HEK293 (cell line): ENCODE measurements at regions not wholly inside any gene's neighbourhood (a gene's known extent, or its start where the extent isn't known, plus 50 kb on each side); places are given as distances from the start of the nearest gene placed in this dataset.

Experiments
- CTCF ChIA-PET: fragments of 350-600 bp; formaldehyde crosslinking; extraction: SDS; loops from one replicate; lab custom pipeline; 2021; ENCODE audit warnings: antibody characterized with exemption; lab: Yijun Ruan, JAX
- POLR2A ChIA-PET: fragments of 300-600 bp; formaldehyde crosslinking; extraction: SDS; loops from one replicate; lab custom pipeline; 2020; ENCODE audit warnings: antibody characterized with exemption, inconsistent platforms; lab: Yijun Ruan, JAX
- H3K27ac ChIP-seq: fragments of 200-500 bp; sonication (Bioruptor generic); 2 replicates; pipeline ENCODE4 v1.5.1; 2014; ENCODE audit warnings: low read depth, low read length, control low read depth, inconsistent platforms; ENCODE audit errors: extremely low read depth
- H3K36me3 ChIP-seq, 2 experiments: fragments of 200-500 bp in 1 of 2; sonication (Bioruptor generic) in 1 of 2; 1 replicate in 1 of 2; 2 replicates in 1 of 2; pipeline ENCODE4 v1.5.1; 2014 to 2017; ENCODE audit warnings: inconsistent platforms in 2 of 2, low read length in 2 of 2; ENCODE audit not compliant: control insufficient read depth in 2 of 2, insufficient read depth in 1 of 2
- H3K4me1 ChIP-seq: fragments of 200-500 bp; sonication (Bioruptor generic); 2 replicates; pipeline ENCODE4 v1.5.1; 2014; ENCODE audit warnings: mild to moderate bottlenecking, low read length, inconsistent platforms; ENCODE audit not compliant: control insufficient read depth, insufficient read depth
- H3K4me3 ChIP-seq: 2 replicates; pipeline ENCODE4 v1.5.1; 2011; ENCODE audit warnings: low read depth, mild to moderate bottlenecking, control low read depth, low read length, moderate library complexity
- H3K9me3 ChIP-seq: fragments of 200-500 bp; sonication (Bioruptor generic); 2 replicates; pipeline ENCODE4 v1.5.1; 2014; ENCODE audit warnings: low read depth, low read length, inconsistent platforms; ENCODE audit not compliant: control insufficient read depth, insufficient read depth
- AEBP2 ChIP-seq: fragments of 450-650 bp; formaldehyde crosslinking; IDR thresholded peaks from 2 replicates; pipeline ENCODE4 v1.5.1; 2016; ENCODE audit warnings: missing biosample characterization, missing genetic modification characterization, borderline replicate concordance
- GLI2 ChIP-seq: fragments of 450-650 bp; formaldehyde crosslinking; IDR thresholded peaks from 2 replicates; pipeline ENCODE4; 2017; ENCODE audit warnings: missing biosample characterization, missing genetic modification characterization, low read depth, borderline replicate concordance
- GLIS1 ChIP-seq: fragments of 450-650 bp; formaldehyde crosslinking; IDR thresholded peaks from 2 replicates; pipeline ENCODE4 v1.5.1; 2016; ENCODE audit warnings: missing biosample characterization, missing genetic modification characterization
- SP3 ChIP-seq: fragments of 450-650 bp; formaldehyde crosslinking; IDR thresholded peaks from 2 replicates; pipeline ENCODE4 v1.5.1; 2016; ENCODE audit warnings: missing biosample characterization, missing genetic modification characterization
- SP7 ChIP-seq: fragments of 450-650 bp; formaldehyde crosslinking; IDR thresholded peaks from 2 replicates; pipeline ENCODE4 v1.5.1; 2016; ENCODE audit warnings: missing biosample characterization, missing genetic modification characterization
- ZBTB20 ChIP-seq: fragments of 450-650 bp; formaldehyde crosslinking; IDR thresholded peaks from 2 replicates; pipeline ENCODE4 v1.5.1; 2016; ENCODE audit warnings: missing biosample characterization, missing genetic modification characterization
- ZBTB6 ChIP-seq: fragments of 450-650 bp; formaldehyde crosslinking; IDR thresholded peaks from 2 replicates; pipeline ENCODE4 v1.5.1; 2017; ENCODE audit warnings: missing biosample characterization, missing genetic modification characterization
- ZIC2 ChIP-seq: fragments of 450-650 bp; formaldehyde crosslinking; IDR thresholded peaks from 2 replicates; pipeline ENCODE4 v1.5.1; 2016; ENCODE audit warnings: missing biosample characterization, missing genetic modification characterization
- ZNF174 ChIP-seq: fragments of 450-650 bp; formaldehyde crosslinking; IDR thresholded peaks from 2 replicates; pipeline ENCODE4 v1.5.0; 2017; ENCODE audit warnings: missing biosample characterization, mild to moderate bottlenecking, missing genetic modification characterization
- ZNF184 ChIP-seq: fragments of 450-650 bp; IDR thresholded peaks from 2 replicates; pipeline ENCODE4 v1.5.1; 2018; ENCODE audit warnings: missing biosample characterization, mild to moderate bottlenecking, missing genetic modification characterization
- ZNF19 ChIP-seq: fragments of 450-650 bp; formaldehyde crosslinking; IDR thresholded peaks from 2 replicates; pipeline ENCODE4; 2016; ENCODE audit warnings: missing biosample characterization, missing genetic modification characterization, low read depth
- ZNF221 ChIP-seq: fragments of 450-650 bp; formaldehyde crosslinking; IDR thresholded peaks from 2 replicates; pipeline ENCODE4 v1.5.1; 2017; ENCODE audit warnings: missing biosample characterization, missing genetic modification characterization, borderline replicate concordance
- ZNF23 ChIP-seq: fragments of 450-650 bp; formaldehyde crosslinking; IDR thresholded peaks from 2 replicates; pipeline ENCODE4 v1.5.1; 2016; ENCODE audit warnings: missing biosample characterization, missing genetic modification characterization, borderline replicate concordance
- ZNF449 ChIP-seq: fragments of 450-650 bp; formaldehyde crosslinking; IDR thresholded peaks from 2 replicates; pipeline ENCODE4 v1.5.1; 2017; ENCODE audit warnings: missing biosample characterization, mild to moderate bottlenecking, missing genetic modification characterization, moderate library complexity
- ZNF501 ChIP-seq: fragments of 450-650 bp; formaldehyde crosslinking; IDR thresholded peaks from 2 replicates; pipeline ENCODE4 v1.5.1; 2016; ENCODE audit warnings: missing biosample characterization, missing genetic modification characterization
- ZNF560 ChIP-seq: fragments of 450-650 bp; formaldehyde crosslinking; IDR thresholded peaks from 2 replicates; pipeline ENCODE4 v1.5.1; 2017; ENCODE audit warnings: missing biosample characterization, missing genetic modification characterization, borderline replicate concordance
- ZNF624 ChIP-seq: fragments of 450-650 bp; formaldehyde crosslinking; IDR thresholded peaks from 2 replicates; pipeline ENCODE4 v1.5.1; 2017; ENCODE audit warnings: missing biosample characterization, missing genetic modification characterization
- ZNF658 ChIP-seq: fragments of 450-650 bp; formaldehyde crosslinking; IDR thresholded peaks from 2 replicates; pipeline ENCODE4; 2016; ENCODE audit warnings: missing biosample characterization, missing genetic modification characterization
- ZNF792 ChIP-seq: fragments of 450-650 bp; formaldehyde crosslinking; IDR thresholded peaks from 2 replicates; pipeline ENCODE4 v1.5.1; 2016; ENCODE audit warnings: missing biosample characterization, missing genetic modification characterization
- TF ChIP-seq, protein P1 (sequence below): fragments of 450-650 bp; formaldehyde crosslinking; IDR thresholded peaks from 2 replicates; pipeline ENCODE4 v1.5.1; 2017; ENCODE audit warnings: missing biosample characterization, missing genetic modification characterization
- TF ChIP-seq, protein P2 (sequence below): fragments of 450-650 bp; formaldehyde crosslinking; IDR thresholded peaks from 2 replicates; pipeline ENCODE4; 2016; ENCODE audit warnings: missing biosample characterization, missing genetic modification characterization
- TF ChIP-seq, protein P3 (sequence below): fragments of 450-650 bp; formaldehyde crosslinking; IDR thresholded peaks from 2 replicates; pipeline ENCODE4 v1.5.1; 2016; ENCODE audit warnings: missing biosample characterization, missing genetic modification characterization
- TF ChIP-seq, protein P4 (sequence below): fragments of 450-650 bp; formaldehyde crosslinking; IDR thresholded peaks from 2 replicates; pipeline ENCODE4 v1.5.1; 2016; ENCODE audit warnings: missing biosample characterization, missing genetic modification characterization

GRCh38 chr6:5946701-5947100 is 60.0 kb downstream of the NRN1 start:
- CTCF ChIA-PET = interaction anchor here (0.6 to 1.6 kb wide), 5 partner anchors 18 to 601 kb away, joined by 3 to 4 read pairs (median 3); no protein-coding TSS in a partner anchor
- Histone ChIP-seq H3K27ac (no peak overlapping the region), H3K9me3 (no peaks in the 10 kb centered on the region), H3K4me1 (no peaks in the 10 kb centered on the region), H3K36me3 (no peaks in the 10 kb centered on the region), H3K4me3 (no peak overlapping the region)
- POLR2A ChIA-PET = no interaction called here
- TF ChIP-seq ZNF560 (tag by site-specific recombination) (no peak), ZNF221 (no peak), ZNF501 (tag by site-specific recombination) (no peak), ZNF658 (tag by site-specific recombination) (no peak), ZNF174 (tag by site-specific recombination) (no peak), SP7 (tag by site-specific recombination) (no peak), ZNF449 (tag by site-specific recombination) (no peak), SP3 (tag by site-specific recombination) (no peak), ZBTB6 (tag by site-specific recombination) (no peak), ZNF23 (tag by site-specific recombination) (no peak), ZIC2 (no peak), ZNF624 (tag by site-specific recombination) (no peak), AEBP2 (tag by site-specific recombination) (no peak), ZBTB20 (no peak), ZNF19 (tag by site-specific recombination) (no peak)
- TF ChIP-seq, protein P1, sequence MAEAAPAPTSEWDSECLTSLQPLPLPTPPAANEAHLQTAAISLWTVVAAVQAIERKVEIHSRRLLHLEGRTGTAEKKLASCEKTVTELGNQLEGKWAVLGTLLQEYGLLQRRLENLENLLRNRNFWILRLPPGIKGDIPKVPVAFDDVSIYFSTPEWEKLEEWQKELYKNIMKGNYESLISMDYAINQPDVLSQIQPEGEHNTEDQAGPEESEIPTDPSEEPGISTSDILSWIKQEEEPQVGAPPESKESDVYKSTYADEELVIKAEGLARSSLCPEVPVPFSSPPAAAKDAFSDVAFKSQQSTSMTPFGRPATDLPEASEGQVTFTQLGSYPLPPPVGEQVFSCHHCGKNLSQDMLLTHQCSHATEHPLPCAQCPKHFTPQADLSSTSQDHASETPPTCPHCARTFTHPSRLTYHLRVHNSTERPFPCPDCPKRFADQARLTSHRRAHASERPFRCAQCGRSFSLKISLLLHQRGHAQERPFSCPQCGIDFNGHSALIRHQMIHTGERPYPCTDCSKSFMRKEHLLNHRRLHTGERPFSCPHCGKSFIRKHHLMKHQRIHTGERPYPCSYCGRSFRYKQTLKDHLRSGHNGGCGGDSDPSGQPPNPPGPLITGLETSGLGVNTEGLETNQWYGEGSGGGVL = no peak
- TF ChIP-seq, protein P2, sequence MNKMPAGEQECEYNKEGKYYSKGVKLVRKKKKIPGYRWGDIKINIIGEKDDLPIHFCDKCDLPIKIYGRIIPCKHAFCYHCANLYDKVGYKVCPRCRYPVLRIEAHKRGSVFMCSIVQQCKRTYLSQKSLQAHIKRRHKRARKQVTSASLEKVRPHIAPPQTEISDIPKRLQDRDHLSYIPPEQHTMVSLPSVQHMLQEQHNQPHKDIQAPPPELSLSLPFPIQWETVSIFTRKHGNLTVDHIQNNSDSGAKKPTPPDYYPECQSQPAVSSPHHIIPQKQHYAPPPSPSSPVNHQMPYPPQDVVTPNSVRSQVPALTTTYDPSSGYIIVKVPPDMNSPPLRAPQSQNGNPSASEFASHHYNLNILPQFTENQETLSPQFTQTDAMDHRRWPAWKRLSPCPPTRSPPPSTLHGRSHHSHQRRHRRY (tag by site-specific recombination) = no peak

DNA sequence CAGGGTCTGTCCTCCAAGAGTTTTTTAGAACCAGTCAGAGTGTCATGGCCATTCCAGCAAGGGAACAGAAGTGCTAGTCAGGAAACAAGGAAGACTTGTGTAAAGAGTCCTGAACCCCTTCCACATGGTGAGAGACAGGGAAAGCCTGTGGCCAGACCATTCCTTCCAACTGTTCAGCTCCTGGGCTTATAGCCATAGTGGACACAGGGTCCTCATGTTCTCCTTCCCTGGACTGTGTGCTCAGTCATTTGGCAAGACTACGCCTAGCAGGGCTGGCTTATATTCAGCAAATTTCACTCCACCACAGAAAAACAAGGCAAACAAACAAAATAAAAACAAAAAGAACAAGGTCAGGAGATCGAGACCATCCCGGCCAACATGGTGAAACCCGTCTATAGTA is 60.5 kb downstream of the NRN1 start:
- Histone ChIP-seq H3K9me3 (no peaks in the 10 kb centered on the region), H3K36me3 (no peaks in the 10 kb centered on the region), H3K27ac (no peak overlapping the region), H3K4me3 (no peak overlapping the region), H3K4me1 (no peaks in the 10 kb centered on the region)
- POLR2A ChIA-PET = no interaction called here
- CTCF ChIA-PET = interaction anchor here (0.7 to 1.6 kb wide), 2 partner anchors 18 to 23 kb away, joined by 3 to 4 read pairs; no protein-coding TSS in a partner anchor
- TF ChIP-seq ZNF184 (tag by site-specific recombination) (no peak), GLI2 (tag by site-specific recombination) (no peak), GLIS1 (tag by site-specific recombination) (no peak), SP3 (tag by site-specific recombination) (no peak), ZNF792 (tag by site-specific recombination) (no peak), ZBTB6 (tag by site-specific recombination) (no peak)
- TF ChIP-seq, protein P3, sequence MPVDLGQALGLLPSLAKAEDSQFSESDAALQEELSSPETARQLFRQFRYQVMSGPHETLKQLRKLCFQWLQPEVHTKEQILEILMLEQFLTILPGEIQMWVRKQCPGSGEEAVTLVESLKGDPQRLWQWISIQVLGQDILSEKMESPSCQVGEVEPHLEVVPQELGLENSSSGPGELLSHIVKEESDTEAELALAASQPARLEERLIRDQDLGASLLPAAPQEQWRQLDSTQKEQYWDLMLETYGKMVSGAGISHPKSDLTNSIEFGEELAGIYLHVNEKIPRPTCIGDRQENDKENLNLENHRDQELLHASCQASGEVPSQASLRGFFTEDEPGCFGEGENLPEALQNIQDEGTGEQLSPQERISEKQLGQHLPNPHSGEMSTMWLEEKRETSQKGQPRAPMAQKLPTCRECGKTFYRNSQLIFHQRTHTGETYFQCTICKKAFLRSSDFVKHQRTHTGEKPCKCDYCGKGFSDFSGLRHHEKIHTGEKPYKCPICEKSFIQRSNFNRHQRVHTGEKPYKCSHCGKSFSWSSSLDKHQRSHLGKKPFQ (tag by site-specific recombination) = no peak
- TF ChIP-seq, protein P4, sequence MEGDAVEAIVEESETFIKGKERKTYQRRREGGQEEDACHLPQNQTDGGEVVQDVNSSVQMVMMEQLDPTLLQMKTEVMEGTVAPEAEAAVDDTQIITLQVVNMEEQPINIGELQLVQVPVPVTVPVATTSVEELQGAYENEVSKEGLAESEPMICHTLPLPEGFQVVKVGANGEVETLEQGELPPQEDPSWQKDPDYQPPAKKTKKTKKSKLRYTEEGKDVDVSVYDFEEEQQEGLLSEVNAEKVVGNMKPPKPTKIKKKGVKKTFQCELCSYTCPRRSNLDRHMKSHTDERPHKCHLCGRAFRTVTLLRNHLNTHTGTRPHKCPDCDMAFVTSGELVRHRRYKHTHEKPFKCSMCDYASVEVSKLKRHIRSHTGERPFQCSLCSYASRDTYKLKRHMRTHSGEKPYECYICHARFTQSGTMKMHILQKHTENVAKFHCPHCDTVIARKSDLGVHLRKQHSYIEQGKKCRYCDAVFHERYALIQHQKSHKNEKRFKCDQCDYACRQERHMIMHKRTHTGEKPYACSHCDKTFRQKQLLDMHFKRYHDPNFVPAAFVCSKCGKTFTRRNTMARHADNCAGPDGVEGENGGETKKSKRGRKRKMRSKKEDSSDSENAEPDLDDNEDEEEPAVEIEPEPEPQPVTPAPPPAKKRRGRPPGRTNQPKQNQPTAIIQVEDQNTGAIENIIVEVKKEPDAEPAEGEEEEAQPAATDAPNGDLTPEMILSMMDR (tag by site-specific recombination) = no peak
